Calu3 (cell line): ENCODE measurements at regions not wholly inside any gene's neighbourhood (a gene's known extent, or its start where the extent isn't known, plus 50 kb on each side); places are given as distances from the start of the nearest gene placed in this dataset.
"Not testable (repeated sequence)": the region's sequence is repeated elsewhere in the genome, so short reads cannot be mapped to it uniquely, and the experiment has no call there.

Source experiments
- BruUV-seq: library from RNA; stranded (reverse); fragments of 400-500 nt; replicated peaks from 2 replicates; lab custom pipeline; 2021; lab: Mats Ljungman, UMichigan
- CTCF ChIA-PET: fragments of 300-600 bp; sonication (Branson Sonifier 250); formaldehyde crosslinking; loops from one replicate; lab custom pipeline; 2022; ENCODE audit warnings: antibody characterized with exemption; lab: Charles Lee
- DNase-seq: peaks from one replicate; pipeline ENCODE4 v3.0.0; 2022
- H3K27ac Mint-ChIP-seq: one replicate; pipeline ENCODE4 v1.8.0; 2022; ENCODE audit warnings: mixed read lengths; ENCODE audit not compliant: unreplicated experiment
- H3K27me3 Mint-ChIP-seq: one replicate; pipeline ENCODE4 v1.8.0; 2022; ENCODE audit warnings: mixed read lengths; ENCODE audit not compliant: unreplicated experiment
- H3K36me3 Mint-ChIP-seq: one replicate; pipeline ENCODE4 v1.8.0; 2022; ENCODE audit warnings: mild to moderate bottlenecking, moderate library complexity, mixed read lengths; ENCODE audit not compliant: insufficient read depth, unreplicated experiment
- H3K4me1 Mint-ChIP-seq: one replicate; pipeline ENCODE4 v1.8.0; 2022; ENCODE audit warnings: mild to moderate bottlenecking, low read depth, mixed read lengths; ENCODE audit not compliant: unreplicated experiment
- H3K4me3 Mint-ChIP-seq: one replicate; pipeline ENCODE4 v1.8.0; 2022; ENCODE audit warnings: mild to moderate bottlenecking, low read depth, moderate library complexity, mixed read lengths; ENCODE audit not compliant: unreplicated experiment
- H3K9me3 Mint-ChIP-seq: one replicate; pipeline ENCODE4 v1.8.0; 2022; ENCODE audit warnings: low read depth, mixed read lengths; ENCODE audit not compliant: unreplicated experiment
- intact Hi-C: fragments of 100-400 bp; cut with micrococcal nuclease; formaldehyde crosslinking; loops from one replicate; pipeline ENCODE4 v1.10.0; 2022; ENCODE audit not compliant: unreplicated experiment
- TF ChIP-seq, protein P1 (sequence below): fragments of 200-600 bp; IDR thresholded peaks from one replicate; pipeline ENCODE4 v1.8.0; 2022; ENCODE audit warnings: antibody characterized with exemption; ENCODE audit not compliant: unreplicated experiment

DNA sequence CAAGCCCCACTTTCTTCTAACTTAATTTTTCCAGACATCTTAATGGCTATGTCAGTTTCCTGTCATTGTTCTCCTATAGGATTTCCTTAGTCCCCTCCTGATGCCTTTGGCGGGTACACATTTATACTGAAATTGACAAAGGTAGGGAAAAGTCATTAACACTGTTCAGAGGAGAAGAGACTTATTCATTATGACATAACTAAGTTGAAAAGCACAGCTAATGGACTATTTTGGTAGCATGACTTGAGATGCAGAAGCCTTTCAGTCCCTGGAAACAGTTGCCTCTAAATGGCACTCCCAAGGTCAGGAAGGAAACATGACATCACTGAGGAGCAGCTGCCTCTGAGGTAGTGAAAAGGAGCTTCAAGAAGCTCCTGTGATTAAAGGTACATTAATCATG, 317.5 kb upstream of the KITLG start:
- H3K27me3 Mint-ChIP-seq: no peaks in the 10 kb centered on the region
- no peaks in the 10 kb centered on the region for H3K36me3 Mint-ChIP-seq
- no peak overlapping the region for H3K4me3 Mint-ChIP-seq
- intact Hi-C loops: no loop called here
- DNase-seq: no peak
- CTCF ChIA-PET: interaction anchor here (0.6 kb wide), 1 partner anchor 840 kb away, joined by 3 read pairs; no protein-coding TSS in a partner anchor
- no peaks in the 10 kb centered on the region for H3K9me3 Mint-ChIP-seq
- no TSS peak for BruUV-seq
- TF ChIP-seq, protein P1, sequence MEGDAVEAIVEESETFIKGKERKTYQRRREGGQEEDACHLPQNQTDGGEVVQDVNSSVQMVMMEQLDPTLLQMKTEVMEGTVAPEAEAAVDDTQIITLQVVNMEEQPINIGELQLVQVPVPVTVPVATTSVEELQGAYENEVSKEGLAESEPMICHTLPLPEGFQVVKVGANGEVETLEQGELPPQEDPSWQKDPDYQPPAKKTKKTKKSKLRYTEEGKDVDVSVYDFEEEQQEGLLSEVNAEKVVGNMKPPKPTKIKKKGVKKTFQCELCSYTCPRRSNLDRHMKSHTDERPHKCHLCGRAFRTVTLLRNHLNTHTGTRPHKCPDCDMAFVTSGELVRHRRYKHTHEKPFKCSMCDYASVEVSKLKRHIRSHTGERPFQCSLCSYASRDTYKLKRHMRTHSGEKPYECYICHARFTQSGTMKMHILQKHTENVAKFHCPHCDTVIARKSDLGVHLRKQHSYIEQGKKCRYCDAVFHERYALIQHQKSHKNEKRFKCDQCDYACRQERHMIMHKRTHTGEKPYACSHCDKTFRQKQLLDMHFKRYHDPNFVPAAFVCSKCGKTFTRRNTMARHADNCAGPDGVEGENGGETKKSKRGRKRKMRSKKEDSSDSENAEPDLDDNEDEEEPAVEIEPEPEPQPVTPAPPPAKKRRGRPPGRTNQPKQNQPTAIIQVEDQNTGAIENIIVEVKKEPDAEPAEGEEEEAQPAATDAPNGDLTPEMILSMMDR: no peak
- no peaks in the 10 kb centered on the region for H3K4me1 Mint-ChIP-seq
- no peak overlapping the region for H3K27ac Mint-ChIP-seq

DNA sequence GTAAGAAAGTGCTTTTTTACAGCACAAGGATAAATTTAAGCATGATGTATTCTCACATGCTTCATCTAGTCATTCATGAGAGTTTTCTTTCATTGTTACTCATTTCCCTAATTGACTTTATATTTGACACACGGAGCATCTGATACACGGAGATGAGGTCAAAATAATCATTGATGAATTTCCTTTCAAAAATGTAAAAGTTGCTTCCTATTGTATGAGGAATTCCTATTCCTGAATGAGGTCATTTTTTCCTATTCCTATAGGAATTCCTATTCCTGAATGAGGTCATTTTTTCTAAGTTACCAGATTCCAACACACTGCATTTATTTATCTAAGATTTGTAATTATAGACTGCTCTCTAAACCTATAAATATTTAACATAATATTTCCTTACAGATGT, 316.7 kb upstream of the KITLG start:
- intact Hi-C loops: no loop called here
- Mint-ChIP-seq H3K36me3 (no peaks in the 10 kb centered on the region), H3K4me1 (no peaks in the 10 kb centered on the region), H3K27ac (no peak overlapping the region), H3K27me3 (no peaks in the 10 kb centered on the region), H3K9me3 (no peaks in the 10 kb centered on the region), H3K4me3 (no peak overlapping the region)
- no peak for DNase-seq
- BruUV-seq: no TSS peak
- CTCF ChIA-PET: no interaction called here
- TF ChIP-seq, protein P1: no peak

DNA sequence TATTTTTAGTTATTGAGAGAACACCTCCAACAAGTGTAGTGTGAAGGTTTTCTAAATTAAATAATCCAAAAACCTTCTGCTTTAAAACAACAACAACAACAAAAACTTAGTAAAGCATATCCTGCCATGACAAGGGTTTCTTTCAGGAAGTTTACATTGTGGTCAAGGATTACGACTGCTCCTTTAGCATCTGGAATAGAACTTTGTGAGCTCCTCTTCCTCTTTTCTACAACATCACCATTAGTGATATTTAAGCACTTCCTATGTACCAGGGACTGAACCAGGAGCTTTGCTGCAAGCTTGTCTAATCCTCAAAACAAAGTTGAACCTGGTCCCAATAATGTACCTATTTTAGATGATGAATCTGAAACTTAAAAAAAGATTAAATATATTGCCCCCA, 315.4 kb upstream of the KITLG start:
- H3K4me3 Mint-ChIP-seq: no peak overlapping the region
- no peaks in the 10 kb centered on the region for H3K36me3 Mint-ChIP-seq
- no peak for DNase-seq
- H3K27me3 Mint-ChIP-seq: no peaks in the 10 kb centered on the region
- intact Hi-C loops: no loop called here
- TF ChIP-seq, protein P1: no peak
- no peaks in the 10 kb centered on the region for H3K4me1 Mint-ChIP-seq
- H3K27ac Mint-ChIP-seq: no peak overlapping the region
- CTCF ChIA-PET: no interaction called here
- peaks cover 4% of the 10 kb centered on the region for H3K9me3 Mint-ChIP-seq
- no TSS peak for BruUV-seq

DNA sequence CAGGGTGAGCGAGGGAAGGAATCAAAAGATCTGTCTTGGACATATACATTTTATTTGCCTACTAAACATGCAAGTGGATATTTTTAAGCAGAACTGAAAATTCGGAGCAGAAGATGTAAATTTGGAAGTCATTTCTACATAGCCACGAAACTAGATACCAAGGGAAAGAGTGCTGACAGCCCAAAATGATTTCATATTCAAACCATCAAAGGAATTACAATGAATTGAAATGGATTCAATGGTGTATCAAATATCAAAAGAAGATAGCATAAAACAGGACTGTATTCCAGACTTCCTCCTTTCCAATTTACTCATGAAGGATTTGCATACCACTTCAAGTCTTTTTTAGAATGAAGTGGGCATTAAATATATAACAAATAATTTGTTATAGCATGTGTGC, 313.5 kb upstream of the KITLG start:
- CTCF ChIA-PET: no interaction called here

DNA sequence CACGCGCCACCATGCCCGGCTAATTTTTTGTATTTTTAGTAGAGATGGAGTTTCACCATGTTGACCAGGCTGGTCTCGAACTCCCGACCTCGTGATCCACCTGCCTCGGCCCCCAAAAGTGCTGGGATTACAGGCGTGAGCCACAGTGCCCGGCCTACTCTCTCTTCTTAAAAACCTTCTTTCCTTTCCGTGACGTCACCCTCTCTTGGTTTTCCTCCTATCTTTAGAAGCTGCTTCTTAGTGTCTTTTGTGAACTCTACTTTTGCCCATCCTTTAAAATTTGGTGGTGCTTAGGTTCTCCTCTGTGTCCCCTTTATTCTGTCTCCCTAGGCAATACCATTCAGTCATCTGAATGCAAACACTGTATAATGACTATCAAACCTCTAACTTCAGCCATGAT, 311.2 kb upstream of the KITLG start:
- H3K4me1 Mint-ChIP-seq, H3K27ac Mint-ChIP-seq, H3K4me3 Mint-ChIP-seq, CTCF ChIA-PET, H3K27me3 Mint-ChIP-seq, intact Hi-C loops, H3K36me3 Mint-ChIP-seq, BruUV-seq, H3K9me3 Mint-ChIP-seq, DNase-seq: not testable (repeated sequence)

More for the DNA sequence above, 313.5 kb upstream of the KITLG start:
- no peak overlapping the region for H3K27ac Mint-ChIP-seq
- DNase-seq: no peak
- no TSS peak for BruUV-seq
- peaks cover 4% of the 10 kb centered on the region for H3K9me3 Mint-ChIP-seq
- no peaks in the 10 kb centered on the region for H3K36me3 Mint-ChIP-seq
- H3K4me3 Mint-ChIP-seq: no peak overlapping the region
- TF ChIP-seq, protein P1: no peak
- H3K4me1 Mint-ChIP-seq: no peaks in the 10 kb centered on the region
- intact Hi-C loops: no loop called here
- H3K27me3 Mint-ChIP-seq: no peaks in the 10 kb centered on the region
